ENCODE measurements at regions not wholly inside any gene's neighbourhood (a gene's known extent, or its start where the extent isn't known, plus 50 kb on each side); places are given as distances from the start of the nearest gene placed in this dataset.
A peak's percentile ranks its signal among the peaks of the same experiment; 100 is the strongest.

GRCh38 chr13:44299152-44299943 is 74.3 kb upstream of the SERP2 start:
- FAIRE-seq: no peak
- DNase-seq (ENCODE audit: insufficient read length, low spot score): no peak

- DNase-seq (ENCODE audit: insufficient read length, low spot score): peak; percentile 27
- no peak for FAIRE-seq
Observed at GRCh38 chr13:44300895-44301638, 72.6 kb upstream of the SERP2 start.

- no peak for DNase-seq (ENCODE audit: insufficient read length, low spot score)
- no peak for FAIRE-seq
Observed at GRCh38 chr13:44301639-44302015, 72.0 kb upstream of the SERP2 start.

GRCh38 chr13:44302233-44302632 is 71.4 kb upstream of the SERP2 start:
- FAIRE-seq (no peak), DNase-seq (ENCODE audit: insufficient read length, low spot score) (no peak)

- no peak for FAIRE-seq
- no peak for DNase-seq (ENCODE audit: insufficient read length, low spot score)
Observed at GRCh38 chr13:44302940-44303575, 70.6 kb upstream of the SERP2 start.

- FAIRE-seq: no peak
- DNase-seq (ENCODE audit: insufficient read length, low spot score): no peak
Observed at GRCh38 chr13:44303681-44304432, 69.8 kb upstream of the SERP2 start.

- DNase-seq (ENCODE audit: insufficient read length, low spot score) (no peak), FAIRE-seq (no peak)
Observed at GRCh38 chr13:44304433-44304725, 69.2 kb upstream of the SERP2 start.

GRCh38 chr13:44305286-44305685 is 68.3 kb upstream of the SERP2 start:
- no peak for FAIRE-seq
- no peak for DNase-seq (ENCODE audit: insufficient read length, low spot score)

GRCh38 chr13:44305917-44306370 is 67.7 kb upstream of the SERP2 start:
- DNase-seq (ENCODE audit: insufficient read length, low spot score) (no peak), FAIRE-seq (no peak)

GRCh38 chr13:44306371-44307192 is 67.0 kb upstream of the SERP2 start:
- FAIRE-seq (no peak), DNase-seq (ENCODE audit: insufficient read length, low spot score) (peak; percentile 26)

GRCh38 chr13:44307255-44307654 is 66.4 kb upstream of the SERP2 start:
- no peak for FAIRE-seq

GRCh38 chr13:44307844-44308243 is 65.8 kb upstream of the SERP2 start:
- DNase-seq (ENCODE audit: insufficient read length, low spot score): no peak
- FAIRE-seq: no peak

More at GRCh38 chr13:44307255-44307654, 66.4 kb upstream of the SERP2 start:
- no peak for DNase-seq (ENCODE audit: insufficient read length, low spot score)

GRCh38 chr13:44308352-44308751 is 65.3 kb upstream of the SERP2 start:
- FAIRE-seq: no peak
- DNase-seq (ENCODE audit: insufficient read length, low spot score): no peak

GRCh38 chr13:44309794-44310757 is 63.5 kb upstream of the SERP2 start:
- DNase-seq (ENCODE audit: insufficient read length, low spot score): no peak
- no peak for FAIRE-seq

GRCh38 chr13:44311011-44311780 is 62.4 kb upstream of the SERP2 start:
- DNase-seq (ENCODE audit: insufficient read length, low spot score) (no peak), FAIRE-seq (no peak)

- FAIRE-seq: no peak
- no peak for DNase-seq (ENCODE audit: insufficient read length, low spot score)
Observed at GRCh38 chr13:44312131-44312530, 61.5 kb upstream of the SERP2 start.

- DNase-seq (ENCODE audit: insufficient read length, low spot score) (peak; percentile 25), FAIRE-seq (peak; percentile 42)
Observed at GRCh38 chr13:44312834-44313551, 60.6 kb upstream of the SERP2 start.

GRCh38 chr13:44313674-44314073 is 60.0 kb upstream of the SERP2 start:
- DNase-seq (ENCODE audit: insufficient read length, low spot score): no peak
- FAIRE-seq: no peak

Data from HTR-8/SVneo (cell line).